Neuron (in vitro differentiated cells): ENCODE measurements at regions not wholly inside any gene's neighbourhood (a gene's known extent, or its start where the extent isn't known, plus 50 kb on each side); places are given as distances from the start of the nearest gene placed in this dataset.

ENCODE experiments used
- H2AFZ ChIP-seq: one replicate; pipeline ENCODE4 v1.6.1; 2013; ENCODE audit warnings: low read depth, mild to moderate bottlenecking, inconsistent platforms, low read length, moderate library complexity
- H3K27me3 ChIP-seq: one replicate; pipeline ENCODE4 v1.6.1; 2013; ENCODE audit warnings: low read length; ENCODE audit not compliant: insufficient read depth
- H3K36me3 ChIP-seq: one replicate; pipeline ENCODE4 v1.6.1; 2013; ENCODE audit warnings: low read length; ENCODE audit not compliant: insufficient read depth
- H3K4me1 ChIP-seq: one replicate; pipeline ENCODE4 v1.6.1; 2013; ENCODE audit warnings: low read length; ENCODE audit not compliant: insufficient read depth
- H3K4me3 ChIP-seq: 2 replicates; pipeline ENCODE4 v1.5.1; 2013; ENCODE audit warnings: mild to moderate bottlenecking, low read length, moderate library complexity
- H3K9me3 ChIP-seq: one replicate; pipeline ENCODE4 v1.6.1; 2013; ENCODE audit warnings: low read length

DNA sequence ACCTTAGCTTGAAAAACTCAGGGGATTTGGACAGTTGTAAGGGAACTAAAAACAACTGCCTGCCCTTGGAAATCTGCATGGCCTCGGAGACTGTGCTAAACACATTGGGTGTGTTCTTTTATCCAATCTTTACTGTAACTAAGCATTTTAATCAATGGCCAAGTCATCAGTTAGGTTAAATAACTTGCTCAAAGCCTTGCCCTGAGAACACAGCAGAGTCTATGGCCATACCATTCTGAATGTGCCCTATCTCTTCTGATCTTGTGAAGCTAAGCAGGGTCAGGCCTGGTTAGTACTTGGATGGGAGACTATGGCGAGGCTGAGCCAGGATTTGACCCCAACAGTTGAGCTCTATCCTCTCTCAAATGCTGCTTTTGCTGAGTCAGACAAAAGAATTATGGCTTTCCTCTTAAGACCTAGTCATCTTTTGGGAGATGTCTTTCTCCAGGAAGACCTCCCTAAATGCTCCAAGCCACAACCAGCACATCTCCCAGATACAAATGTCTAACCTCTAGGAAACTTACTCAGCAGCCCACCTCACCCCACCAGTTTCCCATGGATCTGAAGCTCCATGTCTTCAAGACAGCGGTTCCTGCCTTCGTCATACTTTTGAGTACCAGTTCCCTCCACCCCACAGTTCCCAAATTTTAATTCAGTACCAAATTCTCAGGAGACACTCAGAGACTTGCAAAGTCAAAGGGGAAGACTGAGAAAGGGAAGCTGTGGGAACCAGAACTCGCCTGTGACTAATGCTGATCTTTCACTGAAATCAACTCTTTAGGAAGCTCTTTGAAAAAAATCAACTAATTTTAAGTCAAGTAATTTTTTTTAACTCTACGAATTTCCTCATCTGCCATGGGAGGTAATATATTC is 336.1 kb downstream of the MAF start:
- Histone ChIP-seq H3K27me3 (no peaks in the 10 kb centered on the region), H3K4me1 (peaks cover 4% of the 10 kb centered on the region), H3K36me3 (no peaks in the 10 kb centered on the region), H2AFZ (no peak overlapping the region), H3K4me3 (no peak overlapping the region), H3K9me3 (no peaks in the 10 kb centered on the region)

GRCh38 chr16:79263425-79263824 is 337.1 kb downstream of the MAF start:
- Histone ChIP-seq H3K4me1 (peaks cover 4% of the 10 kb centered on the region), H2AFZ (no peak overlapping the region), H3K9me3 (no peaks in the 10 kb centered on the region), H3K36me3 (no peaks in the 10 kb centered on the region), H3K4me3 (no peak overlapping the region), H3K27me3 (no peaks in the 10 kb centered on the region)
